HepG2 (cell line): ENCODE measurements at regions not wholly inside any gene's neighbourhood (a gene's known extent, or its start where the extent isn't known, plus 50 kb on each side); places are given as distances from the start of the nearest gene placed in this dataset.

Experiments used
- FOXK1 ChIP-seq: sonication (generic); formaldehyde crosslinking; IDR thresholded peaks from 2 replicates; pipeline ENCODE4 v1.4.0; 2020; ENCODE audit warnings: low read depth, missing genetic modification reagents, borderline replicate concordance
- PHF8 ChIP-seq: sonication (generic); formaldehyde crosslinking; IDR thresholded peaks from 2 replicates; pipeline ENCODE4 v1.5.0; 2020; ENCODE audit warnings: missing genetic modification reagents
- ZFP90 ChIP-seq: sonication (generic); formaldehyde crosslinking; IDR thresholded peaks from 2 replicates; pipeline ENCODE4 v1.8.0; 2022; ENCODE audit warnings: missing genetic modification reagents, mild to moderate bottlenecking, inconsistent platforms, borderline replicate concordance

GRCh38 chr4:71232056-71232430 is 106.8 kb upstream of the SLC4A4 start:
- TF ChIP-seq FOXK1, result no peak
- TF ChIP-seq ZFP90 (CRISPR knock-in tag), result no peak
- TF ChIP-seq PHF8 (CRISPR knock-in tag), result no peak
